Vagina (tissue), 2 donors: ENCODE measurements at regions not wholly inside any gene's neighbourhood (a gene's known extent, or its start where the extent isn't known, plus 50 kb on each side); places are given as distances from the start of the nearest gene placed in this dataset.

Source experiments
- CTCF ChIP-seq, 3 experiments: fragments of 450-650 bp in 2 of 3; fragments of 200-600 bp in 1 of 3; sonication (generic) in 1 of 3; IDR thresholded peaks; one replicate each; pipeline ENCODE4 v1.5.1; 2017 to 2019; ENCODE audit warnings: antibody characterized with exemption in 3 of 3, mild to moderate bottlenecking in 2 of 3, moderate library complexity in 2 of 3
- POLR2A ChIP-seq, 2 donors: fragments of 450-650 bp; IDR thresholded peaks; one replicate each; pipeline ENCODE4 v1.6.1; 2017; ENCODE audit warnings: antibody characterized with exemption in 2 of 2, mild to moderate bottlenecking in 2 of 2, moderate library complexity in 2 of 2
- POLR2AphosphoS5 ChIP-seq, 2 donors: sonication (generic); formaldehyde crosslinking; IDR thresholded peaks; one replicate each; pipeline ENCODE4 v1.9.0; 2017; ENCODE audit warnings: antibody characterized with exemption in 2 of 2, mild to moderate bottlenecking in 2 of 2, low read depth in 1 of 2; ENCODE audit not compliant: insufficient read depth in 1 of 2

- no peak for TF ChIP-seq POLR2A (IDR thresholded peaks at IDR 0.05)
- TF ChIP-seq CTCF (IDR thresholded peaks at IDR 0.05), result no peak
- TF ChIP-seq POLR2AphosphoS5 (IDR thresholded peaks at IDR 0.05; ENCODE audit: insufficient read depth in 1 of 2, low read depth in 1 of 2), result no peak
Measured at GRCh38 chr13:33352526-33352925, 67.0 kb upstream of the STARD13 start.
